HG02938 (cell line): ENCODE measurements at regions not wholly inside any gene's neighbourhood (a gene's known extent, or its start where the extent isn't known, plus 50 kb on each side); places are given as distances from the start of the nearest gene placed in this dataset.
A peak's percentile ranks its signal among the peaks of the same experiment; 100 is the strongest.
"Not testable (repeated sequence)": the region's sequence is repeated elsewhere in the genome, so short reads cannot be mapped to it uniquely, and the experiment has no call there.

Experiments
- ATAC-seq: cut with Tn5 transposase; IDR thresholded peaks from one replicate; pipeline ENCODE4 v1.9.1; 2021; ENCODE audit warnings: mild to moderate bottlenecking, moderate library complexity; ENCODE audit not compliant: unreplicated experiment

DNA sequence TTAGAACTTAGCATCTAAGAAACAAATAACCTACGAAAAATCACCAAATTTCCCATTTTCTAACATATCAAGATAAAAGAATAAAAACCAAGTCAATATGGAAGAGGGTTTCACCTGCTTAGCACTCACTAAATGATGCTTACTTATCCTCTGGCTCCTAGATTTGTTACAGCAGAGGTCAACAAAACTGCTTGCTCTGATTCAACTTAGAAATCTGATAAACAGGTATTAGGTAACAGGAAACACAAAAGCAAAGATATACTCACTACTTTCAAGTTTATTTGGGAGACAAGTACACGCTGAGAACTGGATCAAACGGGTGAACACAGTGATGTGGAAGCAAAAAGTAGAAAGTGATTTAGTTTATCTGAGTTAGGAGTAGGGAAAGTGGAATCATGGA, 235.7 kb upstream of the TARS1 start:
- no peak for ATAC-seq

- no peak for ATAC-seq
Observed at GRCh38 chr5:33205727-33206410, 234.9 kb upstream of the TARS1 start.

DNA sequence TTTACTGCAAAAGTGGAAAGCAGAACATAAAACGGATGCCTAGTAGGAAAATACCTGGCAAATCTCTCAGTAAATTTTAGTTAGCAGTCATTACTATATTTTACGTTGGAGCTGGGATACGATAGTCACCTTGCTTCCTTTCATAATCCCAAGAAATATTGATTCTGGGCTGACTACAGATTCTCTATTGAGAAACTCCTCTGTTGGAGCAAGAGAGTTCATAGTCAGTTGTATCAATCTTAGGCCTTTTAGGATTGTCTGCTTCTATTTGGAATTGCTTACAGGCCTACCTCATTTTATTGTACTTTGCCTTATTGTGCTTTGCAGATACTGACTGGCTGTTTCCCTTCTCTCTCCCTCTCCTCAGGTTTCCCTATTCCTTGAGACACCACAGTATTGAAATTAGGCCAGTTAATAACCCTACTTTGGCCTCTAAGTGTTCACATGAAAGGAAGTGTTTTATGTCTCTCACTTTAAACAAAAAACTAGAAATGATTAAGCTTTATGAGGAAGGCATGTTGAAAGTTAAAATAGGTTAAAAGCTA, 233.7 kb upstream of the TARS1 start:
- no peak for ATAC-seq

GRCh38 chr5:33209252-33209651, 231.5 kb upstream of the TARS1 start:
- ATAC-seq = no peak

GRCh38 chr5:33210221-33210620, 230.5 kb upstream of the TARS1 start:
- not testable (repeated sequence) for ATAC-seq

DNA sequence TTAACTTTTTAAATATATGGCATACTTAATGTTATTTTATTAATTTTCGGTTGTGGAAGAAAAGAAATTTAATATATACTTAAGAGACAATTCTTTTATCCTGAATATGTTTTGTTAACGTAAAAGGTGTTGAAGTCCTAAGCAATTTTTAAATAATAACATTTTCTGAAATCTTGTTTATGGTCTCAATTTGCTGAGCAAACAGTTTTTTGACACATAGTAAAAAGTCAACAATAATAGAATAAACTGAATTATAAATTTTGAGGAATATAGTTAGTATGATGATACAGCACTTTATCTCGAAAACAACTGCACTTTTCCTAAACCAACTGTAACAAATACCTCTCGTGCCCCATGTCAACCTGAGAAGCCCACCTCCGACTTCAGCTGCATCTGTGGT, 229.8 kb upstream of the TARS1 start:
- no peak for ATAC-seq

DNA sequence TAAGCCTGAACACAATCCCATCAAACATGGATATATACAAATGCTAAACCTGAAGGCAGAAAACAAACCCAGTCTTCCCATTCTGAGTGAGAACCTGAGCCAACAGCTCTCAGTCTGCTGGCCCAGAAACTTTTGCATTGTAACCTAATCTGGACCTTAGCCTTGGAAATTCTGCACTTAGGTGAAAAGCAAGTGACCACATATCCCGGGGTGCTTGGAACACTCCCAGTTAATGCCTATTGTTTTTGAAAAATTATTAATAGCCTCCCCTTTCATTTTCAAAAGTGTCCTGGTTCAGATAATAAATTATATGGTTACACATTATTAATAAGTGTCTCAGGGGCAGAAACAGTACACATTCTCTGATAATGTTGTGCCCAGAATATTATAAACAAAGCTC, 228.3 kb upstream of the TARS1 start:
- ATAC-seq = no peak

- no peak for ATAC-seq
Observed at GRCh38 chr5:33212900-33213299, 227.9 kb upstream of the TARS1 start.

GRCh38 chr5:33223563-33224284, 217.0 kb upstream of the TARS1 start:
- ATAC-seq = no peak

GRCh38 chr5:33224285-33224961, 216.3 kb upstream of the TARS1 start:
- no peak for ATAC-seq

- ATAC-seq = no peak
Observed at GRCh38 chr5:33227247-33227646, 213.5 kb upstream of the TARS1 start.

GRCh38 chr5:33227746-33228145, 213.0 kb upstream of the TARS1 start:
- ATAC-seq = no peak

DNA sequence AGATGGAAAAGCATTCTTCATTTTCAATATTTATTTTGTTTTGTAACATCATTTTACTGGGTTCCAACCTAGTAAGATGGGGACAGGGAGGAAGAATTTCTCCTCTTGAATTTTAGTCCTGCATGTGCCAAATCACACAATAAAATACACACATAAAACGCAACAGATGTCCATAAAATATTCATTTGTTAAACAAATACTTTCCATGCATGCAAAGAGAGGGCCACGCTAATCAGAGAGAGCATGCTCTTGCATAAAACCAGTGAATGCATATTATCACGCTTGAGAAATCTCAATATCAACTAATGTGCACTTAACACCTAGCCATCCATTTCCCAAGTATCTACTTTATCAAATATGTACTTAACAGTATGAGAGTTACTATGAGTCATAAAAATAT, 212.6 kb upstream of the TARS1 start:
- no peak for ATAC-seq

DNA sequence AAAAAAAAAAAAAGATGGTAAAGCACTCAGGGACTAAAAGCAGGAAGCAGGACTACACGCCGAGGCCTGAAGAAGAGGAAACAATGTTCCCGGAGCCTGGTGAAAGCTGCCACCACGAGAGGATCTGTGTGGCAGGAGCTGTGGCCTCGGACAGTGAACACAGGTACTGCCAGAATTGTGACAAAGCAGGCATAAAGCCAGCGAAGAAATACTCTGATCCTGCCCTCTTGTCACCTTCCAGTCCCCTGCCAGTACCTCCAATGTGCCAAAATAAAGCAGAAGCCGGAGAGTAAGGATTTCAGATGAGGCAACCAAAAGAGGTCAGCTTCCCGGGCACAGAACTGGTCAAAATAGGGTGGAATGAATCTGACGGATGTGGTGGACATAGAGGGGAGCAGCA, 211.5 kb upstream of the TARS1 start:
- ATAC-seq = no peak

GRCh38 chr5:33230467-33231078, 210.2 kb upstream of the TARS1 start:
- no peak for ATAC-seq

DNA sequence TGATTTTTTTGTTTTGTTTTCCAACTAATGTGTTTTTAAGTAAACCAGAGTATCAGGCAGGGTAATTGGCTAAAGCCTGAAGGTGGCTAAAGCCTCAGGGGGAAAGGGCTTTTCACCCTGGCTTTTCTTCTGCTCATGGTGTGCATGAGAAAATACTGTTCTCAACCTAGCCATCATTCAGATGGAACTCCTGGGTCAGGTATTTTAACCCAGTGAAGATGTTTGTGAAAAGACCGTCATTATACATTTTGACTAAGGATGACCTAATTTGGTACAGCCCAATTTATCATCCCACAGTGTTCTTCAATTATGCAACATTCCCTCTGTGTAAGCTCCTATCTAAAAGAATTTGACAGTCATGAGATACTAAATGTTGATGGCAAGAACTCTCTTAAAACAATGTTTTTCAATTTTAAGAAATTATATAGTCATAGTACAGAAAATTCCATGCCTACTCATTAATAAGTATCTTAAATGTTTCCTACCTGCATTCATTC, 209.5 kb upstream of the TARS1 start:
- ATAC-seq = no peak

DNA sequence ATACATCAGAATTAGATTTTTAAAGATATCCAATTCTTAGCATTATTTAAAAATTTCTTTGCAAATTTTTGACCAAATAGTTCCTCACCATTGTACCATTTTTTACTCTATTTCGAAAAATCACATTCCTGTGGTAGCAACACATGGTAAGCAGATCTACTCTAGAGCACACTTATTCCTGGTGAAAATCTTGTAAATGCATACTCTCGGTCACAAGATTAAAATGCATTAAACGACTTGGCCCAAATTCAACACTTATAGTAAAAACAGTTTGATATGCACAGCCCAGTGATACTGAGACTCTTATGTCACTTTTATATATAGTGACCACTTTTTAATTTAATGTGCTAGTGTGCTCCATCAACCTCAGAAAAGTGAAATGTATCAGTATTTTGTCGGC, 208.8 kb upstream of the TARS1 start:
- no peak for ATAC-seq

DNA sequence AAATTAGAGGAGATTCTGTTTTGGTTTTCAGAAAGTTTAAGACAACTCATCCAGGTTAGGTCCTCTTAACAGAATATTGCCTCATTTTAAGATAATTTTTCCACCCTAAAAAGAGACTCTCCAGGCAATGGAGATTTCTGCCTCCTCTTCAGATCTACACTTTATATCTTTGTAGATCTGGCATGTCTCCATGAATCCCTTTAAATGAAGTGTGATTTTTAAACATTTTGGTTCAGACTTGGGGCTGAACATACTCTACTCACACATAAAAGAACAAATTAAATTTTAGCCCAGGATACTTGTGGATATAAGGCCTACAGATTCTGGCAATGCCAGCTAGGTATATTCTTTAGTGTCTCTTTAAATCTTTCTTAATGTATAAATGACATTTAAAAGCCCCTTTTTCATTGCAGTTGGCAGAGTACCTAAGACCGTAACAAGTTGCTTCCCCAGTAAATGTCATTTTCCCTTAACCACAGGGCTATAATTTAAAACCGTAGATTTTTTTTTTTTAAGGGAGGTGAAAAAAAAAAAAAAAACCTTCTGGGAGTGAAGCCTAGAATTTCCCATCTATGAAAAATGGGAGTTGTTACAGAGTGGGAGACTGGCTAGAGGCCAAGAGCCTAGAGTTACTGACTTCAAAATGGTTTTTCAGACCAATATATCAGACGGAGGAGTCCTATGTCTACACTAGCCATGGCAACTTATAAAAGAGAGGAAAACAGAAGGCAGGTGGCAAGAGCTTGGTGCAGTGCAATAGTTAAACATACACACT, 207.8 kb upstream of the TARS1 start:
- no peak for ATAC-seq

GRCh38 chr5:33235304-33235703, 205.5 kb upstream of the TARS1 start:
- no peak for ATAC-seq

DNA sequence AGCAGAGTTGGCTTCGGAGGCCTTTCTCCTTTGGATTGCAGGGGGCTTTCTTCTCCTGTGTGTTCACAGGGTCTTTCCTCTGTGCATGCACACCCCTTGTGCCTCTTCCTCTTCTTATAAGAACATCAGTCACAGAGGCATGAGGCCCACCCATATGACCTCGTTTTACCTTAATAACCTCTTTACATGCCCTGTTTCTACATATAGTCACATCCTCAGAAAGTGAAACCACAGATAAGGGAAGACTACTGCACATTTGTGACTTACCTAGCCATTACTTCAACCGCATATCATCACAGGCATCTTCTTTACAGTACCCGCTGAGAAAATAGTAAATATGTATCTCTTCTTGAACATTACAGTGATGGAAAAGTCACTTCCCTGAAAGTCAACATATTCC, 204.9 kb upstream of the TARS1 start:
- ATAC-seq = peak; percentile 74
